ENCODE measurements at regions not wholly inside any gene's neighbourhood (a gene's known extent, or its start where the extent isn't known, plus 50 kb on each side); places are given as distances from the start of the nearest gene placed in this dataset.
A peak's percentile ranks its signal among the peaks of the same experiment; 100 is the strongest.

GRCh38 chr2:125160947-125161346 is 1135.9 kb downstream of the CNTNAP5 start:
- Histone ChIP-seq H3K36me3 (ENCODE audit: insufficient read depth, low read length) (no peaks in the 10 kb centered on the region), H3K9me3 (ENCODE audit: insufficient read depth, low read depth, low read length) (no peaks in the 10 kb centered on the region), H3K4me3 (ENCODE audit: low read length) (no peak overlapping the region), H3K27me3 (ENCODE audit: insufficient read depth, low read length) (no peaks in the 10 kb centered on the region), H3K9ac (ENCODE audit: low read depth, low read length) (no peak overlapping the region), H3K27ac (ENCODE audit: low read depth, low read length) (no peak overlapping the region), H3K4me1 (ENCODE audit: insufficient read depth, low read length) (no peaks in the 10 kb centered on the region)
- no CpG with 5 or more reads among the region's 3 CpGs for WGBS

GRCh38 chr2:125167152-125167551 is 1142.1 kb downstream of the CNTNAP5 start:
- Histone ChIP-seq H3K27me3 (ENCODE audit: insufficient read depth, low read length) (no peaks in the 10 kb centered on the region), H3K9ac (ENCODE audit: low read depth, low read length) (no peak overlapping the region), H3K36me3 (ENCODE audit: insufficient read depth, low read length) (no peaks in the 10 kb centered on the region), H3K4me3 (ENCODE audit: low read length) (no peak overlapping the region), H3K9me3 (ENCODE audit: insufficient read depth, low read depth, low read length) (no peaks in the 10 kb centered on the region), H3K27ac (ENCODE audit: low read depth, low read length) (no peak overlapping the region), H3K4me1 (ENCODE audit: insufficient read depth, low read length) (no peaks in the 10 kb centered on the region)
- 95% methylated on average over 1 of the region's 2 CpGs for WGBS

GRCh38 chr2:125167820-125168219 is 1142.7 kb downstream of the CNTNAP5 start:
- Histone ChIP-seq H3K27ac (ENCODE audit: low read depth, low read length) (no peak overlapping the region), H3K4me3 (ENCODE audit: low read length) (no peak overlapping the region), H3K36me3 (ENCODE audit: insufficient read depth, low read length) (no peaks in the 10 kb centered on the region), H3K9ac (ENCODE audit: low read depth, low read length) (no peak overlapping the region), H3K4me1 (ENCODE audit: insufficient read depth, low read length) (no peaks in the 10 kb centered on the region), H3K27me3 (ENCODE audit: insufficient read depth, low read length) (no peaks in the 10 kb centered on the region), H3K9me3 (ENCODE audit: insufficient read depth, low read depth, low read length) (no peaks in the 10 kb centered on the region)

- no peaks in the 10 kb centered on the region for H3K27me3 ChIP-seq (ENCODE audit: insufficient read depth, low read length)
- H3K4me1 ChIP-seq (ENCODE audit: insufficient read depth, low read length), result no peaks in the 10 kb centered on the region
- no peak overlapping the region for H3K4me3 ChIP-seq (ENCODE audit: low read length)
- no peaks in the 10 kb centered on the region for H3K9me3 ChIP-seq (ENCODE audit: insufficient read depth, low read depth, low read length)
- WGBS, result 86% methylated on average over 2 of the region's 2 CpGs
- H3K36me3 ChIP-seq (ENCODE audit: insufficient read depth, low read length), result no peaks in the 10 kb centered on the region
- no peak overlapping the region for H3K27ac ChIP-seq (ENCODE audit: low read depth, low read length)
- no peak overlapping the region for H3K9ac ChIP-seq (ENCODE audit: low read depth, low read length)
Observed at GRCh38 chr2:125168442-125168841, 1143.4 kb downstream of the CNTNAP5 start.

GRCh38 chr2:125169022-125169763 is 1144.1 kb downstream of the CNTNAP5 start:
- WGBS, result 93% methylated on average over 5 of the region's 6 CpGs

GRCh38 chr2:125169764-125170146 is 1144.7 kb downstream of the CNTNAP5 start:
- Histone ChIP-seq H3K9me3 (ENCODE audit: insufficient read depth, low read depth, low read length) (peaks cover 5% of the 10 kb centered on the region; the same call in 1 of the 2 replicates), H3K4me1 (ENCODE audit: insufficient read depth, low read length) (no peaks in the 10 kb centered on the region), H3K27ac (ENCODE audit: low read depth, low read length) (no peak overlapping the region), H3K9ac (ENCODE audit: low read depth, low read length) (no peak overlapping the region), H3K27me3 (ENCODE audit: insufficient read depth, low read length) (no peaks in the 10 kb centered on the region), H3K4me3 (ENCODE audit: low read length) (no peak overlapping the region), H3K36me3 (ENCODE audit: insufficient read depth, low read length) (no peaks in the 10 kb centered on the region)
- WGBS, result 84% methylated on average over 1 of the region's 3 CpGs

More at GRCh38 chr2:125169022-125169763, 1144.1 kb downstream of the CNTNAP5 start:
- H3K4me3 ChIP-seq (ENCODE audit: low read length), result no peak overlapping the region
- no peaks in the 10 kb centered on the region for H3K4me1 ChIP-seq (ENCODE audit: insufficient read depth, low read length)
- H3K27ac ChIP-seq (ENCODE audit: low read depth, low read length), result no peak overlapping the region
- H3K9me3 ChIP-seq (ENCODE audit: insufficient read depth, low read depth, low read length), result peaks cover 3% of the 10 kb centered on the region; the same call in 1 of the 2 replicates
- H3K27me3 ChIP-seq (ENCODE audit: insufficient read depth, low read length), result no peaks in the 10 kb centered on the region
- H3K9ac ChIP-seq (ENCODE audit: low read depth, low read length), result no peak overlapping the region
- H3K36me3 ChIP-seq (ENCODE audit: insufficient read depth, low read length), result no peaks in the 10 kb centered on the region

GRCh38 chr2:125172181-125172580 is 1147.1 kb downstream of the CNTNAP5 start:
- no peak overlapping the region for H3K9ac ChIP-seq (ENCODE audit: low read depth, low read length)
- H3K27me3 ChIP-seq (ENCODE audit: insufficient read depth, low read length), result no peaks in the 10 kb centered on the region
- H3K27ac ChIP-seq (ENCODE audit: low read depth, low read length), result no peak overlapping the region
- H3K9me3 ChIP-seq (ENCODE audit: insufficient read depth, low read depth, low read length), result peaks cover 6% of the 10 kb centered on the region; the same call in 1 of the 2 replicates
- WGBS, result 100% methylated on average over 1 of the region's 1 CpG
- H3K4me3 ChIP-seq (ENCODE audit: low read length), result no peak overlapping the region
- no peaks in the 10 kb centered on the region for H3K4me1 ChIP-seq (ENCODE audit: insufficient read depth, low read length)
- H3K36me3 ChIP-seq (ENCODE audit: insufficient read depth, low read length), result no peaks in the 10 kb centered on the region

GRCh38 chr2:125175415-125175814 is 1150.3 kb downstream of the CNTNAP5 start:
- Histone ChIP-seq H3K9me3 (ENCODE audit: insufficient read depth, low read depth, low read length) (peaks cover 6% of the 10 kb centered on the region; the same call in 1 of the 2 replicates), H3K4me3 (ENCODE audit: low read length) (no peak overlapping the region), H3K27me3 (ENCODE audit: insufficient read depth, low read length) (no peaks in the 10 kb centered on the region), H3K4me1 (ENCODE audit: insufficient read depth, low read length) (no peaks in the 10 kb centered on the region), H3K36me3 (ENCODE audit: insufficient read depth, low read length) (no peaks in the 10 kb centered on the region), H3K27ac (ENCODE audit: low read depth, low read length) (no peak overlapping the region), H3K9ac (ENCODE audit: low read depth, low read length) (no peak overlapping the region)
- WGBS, result 88% methylated on average over 1 of the region's 1 CpG

- H3K27ac ChIP-seq (ENCODE audit: low read depth, low read length), result peak overlapping the region; percentile 63; the same call in 1 of the 2 replicates
- no peak overlapping the region for H3K9ac ChIP-seq (ENCODE audit: low read depth, low read length)
- no peaks in the 10 kb centered on the region for H3K27me3 ChIP-seq (ENCODE audit: insufficient read depth, low read length)
- H3K4me3 ChIP-seq (ENCODE audit: low read length), result no peak overlapping the region
- peaks cover 10% of the 10 kb centered on the region; the same call in 1 of the 2 replicates for H3K4me1 ChIP-seq (ENCODE audit: insufficient read depth, low read length)
- H3K36me3 ChIP-seq (ENCODE audit: insufficient read depth, low read length), result no peaks in the 10 kb centered on the region
- WGBS, result 77% methylated on average over 5 of the region's 5 CpGs
- H3K9me3 ChIP-seq (ENCODE audit: insufficient read depth, low read depth, low read length), result no peaks in the 10 kb centered on the region
Observed at GRCh38 chr2:125185691-125186270, 1160.7 kb downstream of the CNTNAP5 start.

GRCh38 chr2:125207431-125207830 is 1182.3 kb downstream of the CNTNAP5 start:
- Histone ChIP-seq H3K36me3 (ENCODE audit: insufficient read depth, low read length) (no peaks in the 10 kb centered on the region), H3K9ac (ENCODE audit: low read depth, low read length) (no peak overlapping the region), H3K4me3 (ENCODE audit: low read length) (no peak overlapping the region), H3K27me3 (ENCODE audit: insufficient read depth, low read length) (no peaks in the 10 kb centered on the region), H3K27ac (ENCODE audit: low read depth, low read length) (no peak overlapping the region), H3K9me3 (ENCODE audit: insufficient read depth, low read depth, low read length) (no peaks in the 10 kb centered on the region), H3K4me1 (ENCODE audit: insufficient read depth, low read length) (peaks cover 12% of the 10 kb centered on the region)
- WGBS, result 94% methylated on average over 3 of the region's 3 CpGs

- Histone ChIP-seq H3K27me3 (ENCODE audit: insufficient read depth, low read length) (no peaks in the 10 kb centered on the region), H3K4me1 (ENCODE audit: insufficient read depth, low read length) (no peaks in the 10 kb centered on the region), H3K27ac (ENCODE audit: low read depth, low read length) (no peak overlapping the region), H3K9ac (ENCODE audit: low read depth, low read length) (no peak overlapping the region), H3K4me3 (ENCODE audit: low read length) (no peak overlapping the region), H3K36me3 (ENCODE audit: insufficient read depth, low read length) (no peaks in the 10 kb centered on the region), H3K9me3 (ENCODE audit: insufficient read depth, low read depth, low read length) (peaks cover 6% of the 10 kb centered on the region; the same call in 1 of the 2 replicates)
Observed at GRCh38 chr2:125216321-125216720, 1191.2 kb downstream of the CNTNAP5 start.
